Ovary (tissue), 7 donors: ENCODE measurements at regions not wholly inside any gene's neighbourhood (a gene's known extent, or its start where the extent isn't known, plus 50 kb on each side); places are given as distances from the start of the nearest gene placed in this dataset.

ENCODE experiments used
- DNase-seq, 5 donors: peaks; one replicate each; pipeline ENCODE4 v3.0.0-alpha.2; 2019 to 2020
- H3K27ac ChIP-seq, 2 donors: fragments of 200-600 bp; one replicate each; pipeline versions ENCODE4 v1.5.1 to v1.8.0; 2019 to 2022
- H3K27me3 ChIP-seq: fragments of 200-600 bp; one replicate; pipeline ENCODE4 v1.8.0; 2022
- H3K36me3 ChIP-seq: fragments of 200-600 bp; sonication (generic); one replicate; pipeline ENCODE4 v1.5.1; 2019
- H3K4me1 ChIP-seq: one replicate; pipeline ENCODE4 v1.8.1; 2013; ENCODE audit warnings: mild to moderate bottlenecking, moderate library complexity; ENCODE audit not compliant: insufficient read depth
- H3K4me3 ChIP-seq: fragments of 200-600 bp; sonication (generic); one replicate; pipeline ENCODE4 v1.5.1; 2017
- H3K9me3 ChIP-seq, 2 donors: fragments of 200-600 bp in 1 of 2; sonication (generic) in 1 of 2; one replicate each; pipeline versions ENCODE4 v1.5.1 to v1.8.1; 2013 to 2019; ENCODE audit warnings: mild to moderate bottlenecking in 1 of 2, moderate library complexity in 1 of 2
- CTCF ChIP-seq, 3 donors: fragments of 450-650 bp in 2 of 3; fragments of 200-600 bp in 1 of 3; IDR thresholded peaks; one replicate each; pipeline versions ENCODE4 v1.5.1 to v1.8.0; 2016 to 2022; ENCODE audit warnings: antibody characterized with exemption in 3 of 3, mild to moderate bottlenecking in 1 of 3
- EP300 ChIP-seq: sonication (generic); formaldehyde crosslinking; IDR thresholded peaks from one replicate; pipeline ENCODE4 v1.6.1; 2017; ENCODE audit warnings: antibody characterized with exemption
- POLR2A ChIP-seq: fragments of 450-650 bp; IDR thresholded peaks from one replicate; pipeline ENCODE4 v1.6.1; 2017; ENCODE audit warnings: antibody characterized with exemption, mild to moderate bottlenecking, moderate library complexity
- WGBS, 3 donors: extraction: QIAGEN DNeasy Blood & Tissue Kit in 1 of 3; methylation state at CpG; one replicate each; pipeline versions ENCODE4 v1.1.5 to v1.1.7; 2013 to 2017; 5-methylcytosine and 5-hydroxymethylcytosine counted together
- intact Hi-C, 4 donors: fragments of 100-400 bp; cut with DNase I; formaldehyde crosslinking; loops; one replicate each; pipeline versions ENCODE4 v1.11.0 to v1.15.1; 2022 to 2023
- donor health status: DM: no; HTN: no; CAD: no; lungs with moderate emphysema.
- donor health status: DM: no; HTN: no; CAD: no.
- donor health status: Bipolar disorder and iron deficiency.
- donor health status: DM: no; HTN: no; CAD: no.
- donor health status: DM: yes; HTN: yes; CAD: no.

GRCh38 chr4:32645653-32646052 is 1925.5 kb downstream of the PCDH7 start:
- DNase-seq, result no peak
- TF ChIP-seq POLR2A, result no peak
- no peak for TF ChIP-seq CTCF (IDR thresholded peaks at IDR 0.05)
- TF ChIP-seq EP300, result no peak
- intact Hi-C loops, result no loop called here
- H3K9me3 ChIP-seq, result peaks cover 0 to 4% of the 10 kb centered on the region in 2 donors
- no peaks in the 10 kb centered on the region for H3K4me1 ChIP-seq
- H3K4me3 ChIP-seq, result no peak overlapping the region
- H3K36me3 ChIP-seq, result no peaks in the 10 kb centered on the region
- WGBS, 3 donors, result 91 to 98% (median 94%) methylated on average over 6 of the region's 6 CpGs
- H3K27me3 ChIP-seq, result no peaks in the 10 kb centered on the region
- no peak overlapping the region for H3K27ac ChIP-seq

GRCh38 chr4:32658019-32658418 is 1937.8 kb downstream of the PCDH7 start:
- Histone ChIP-seq H3K4me1 (no peaks in the 10 kb centered on the region), H3K27me3 (no peaks in the 10 kb centered on the region), H3K9me3 (no peaks in the 10 kb centered on the region), H3K27ac (no peak overlapping the region), H3K36me3 (no peaks in the 10 kb centered on the region), H3K4me3 (no peak overlapping the region)
- DNase-seq, result no peak
- intact Hi-C loops, result no loop called here
- 70 to 78% (median 74%) methylated on average over 3 of the region's 3 CpGs for WGBS, 3 donors
- TF ChIP-seq CTCF (IDR thresholded peaks at IDR 0.05) (no peak), EP300 (no peak), POLR2A (no peak)

- WGBS, 3 donors, result 3 to 25% (median 3%) methylated on average over 3 of the region's 3 CpGs
- H3K9me3 ChIP-seq, result no peaks in the 10 kb centered on the region
- no peak overlapping the region for H3K27ac ChIP-seq
- DNase-seq, result no peak
- H3K36me3 ChIP-seq, result no peaks in the 10 kb centered on the region
- H3K4me3 ChIP-seq, result no peak overlapping the region
- H3K27me3 ChIP-seq, result no peaks in the 10 kb centered on the region
- intact Hi-C loops, result no loop called here
- H3K4me1 ChIP-seq, result no peaks in the 10 kb centered on the region
- TF ChIP-seq POLR2A (no peak), EP300 (no peak), CTCF (IDR thresholded peaks at IDR 0.05) (no peak)
These were observed 1941.1 kb downstream of the PCDH7 start for GRCh38 chr4:32661229-32661628.

GRCh38 chr4:32662803-32663202 is 1942.6 kb downstream of the PCDH7 start:
- H3K27ac ChIP-seq, result no peak overlapping the region
- H3K4me1 ChIP-seq, result no peaks in the 10 kb centered on the region
- no peak for DNase-seq
- TF ChIP-seq EP300 (no peak), POLR2A (no peak), CTCF (IDR thresholded peaks at IDR 0.05) (no peak)
- H3K9me3 ChIP-seq, result no peaks in the 10 kb centered on the region
- H3K27me3 ChIP-seq, result no peaks in the 10 kb centered on the region
- intact Hi-C loops, result no loop called here
- 89 to 95% (median 93%) methylated on average over 2 of the region's 2 CpGs for WGBS, 3 donors
- no peak overlapping the region for H3K4me3 ChIP-seq
- H3K36me3 ChIP-seq, result no peaks in the 10 kb centered on the region

GRCh38 chr4:32672359-32672758 is 1952.2 kb downstream of the PCDH7 start:
- no peaks in the 10 kb centered on the region for H3K36me3 ChIP-seq
- no peak overlapping the region for H3K27ac ChIP-seq
- no peak for DNase-seq
- TF ChIP-seq EP300 (no peak), POLR2A (no peak), CTCF (IDR thresholded peaks at IDR 0.05) (no peak)
- no peak overlapping the region for H3K4me3 ChIP-seq
- WGBS, 3 donors, result 43 to 61% (median 52%) methylated on average over 1 of the region's 1 CpG
- no peaks in the 10 kb centered on the region for H3K9me3 ChIP-seq
- intact Hi-C loops, result no loop called here
- no peaks in the 10 kb centered on the region for H3K4me1 ChIP-seq
- H3K27me3 ChIP-seq, result no peaks in the 10 kb centered on the region
